Activated CD4-positive, CD25-positive, alpha-beta regulatory T cell treated with anti-CD3 and anti-CD28 coated beads, Interleukin-2, amount 50 U/mL, for 24 hours (primary cell): ENCODE measurements at regions not wholly inside any gene's neighbourhood (a gene's known extent, or its start where the extent isn't known, plus 50 kb on each side); places are given as distances from the start of the nearest gene placed in this dataset.

Experiments used
- ATAC-seq, 2 donors: fragments of 150-1000 bp; cut with Tn5 transposase; one replicate each; pipeline ENCODE4 v1.10.0; 2021; ENCODE audit warnings: mild to moderate bottlenecking in 1 of 2, moderate library complexity in 1 of 2

DNA sequence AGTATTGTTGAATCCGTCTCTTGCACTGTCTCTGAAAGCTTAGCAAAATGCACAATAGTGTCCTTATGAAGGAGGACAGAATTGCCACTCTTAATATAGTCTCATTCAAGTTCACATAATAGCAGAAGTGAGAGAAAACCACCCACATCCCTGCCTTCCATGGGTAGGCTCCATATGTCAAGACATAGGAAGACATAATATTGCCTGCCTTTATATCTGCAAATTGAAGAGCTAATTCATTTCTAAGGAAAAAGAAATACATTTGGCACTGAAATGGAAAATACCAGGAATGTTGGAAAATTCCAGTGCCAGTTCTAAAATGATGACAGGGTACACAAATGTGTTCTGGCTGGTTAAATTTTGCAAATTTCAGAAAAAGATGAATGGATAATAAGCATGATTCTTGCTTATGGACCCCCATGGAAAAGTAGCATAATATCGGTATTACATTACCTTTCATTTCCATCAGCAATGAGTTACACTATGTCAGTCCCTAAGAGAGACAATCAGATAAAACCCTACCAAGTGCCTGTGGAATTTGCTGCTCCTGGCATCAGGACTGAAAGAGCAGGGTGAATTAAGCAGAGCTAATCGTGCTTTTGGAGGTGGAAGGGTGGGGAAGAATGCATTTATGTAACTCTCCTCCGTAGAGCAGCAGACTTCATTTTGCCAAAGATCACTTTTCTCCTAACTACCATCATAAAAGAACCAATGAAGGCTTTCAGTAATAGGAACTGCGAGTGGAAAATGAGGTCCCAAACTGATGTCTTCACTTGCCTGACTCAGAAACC lies 312.6 kb downstream of the FGFR2 start:
- no peak for ATAC-seq

GRCh38 chr10:121288011-121288410 lies 310.2 kb downstream of the FGFR2 start:
- ATAC-seq, result no peak

GRCh38 chr10:121288864-121289661 lies 309.2 kb downstream of the FGFR2 start:
- no peak for ATAC-seq

DNA sequence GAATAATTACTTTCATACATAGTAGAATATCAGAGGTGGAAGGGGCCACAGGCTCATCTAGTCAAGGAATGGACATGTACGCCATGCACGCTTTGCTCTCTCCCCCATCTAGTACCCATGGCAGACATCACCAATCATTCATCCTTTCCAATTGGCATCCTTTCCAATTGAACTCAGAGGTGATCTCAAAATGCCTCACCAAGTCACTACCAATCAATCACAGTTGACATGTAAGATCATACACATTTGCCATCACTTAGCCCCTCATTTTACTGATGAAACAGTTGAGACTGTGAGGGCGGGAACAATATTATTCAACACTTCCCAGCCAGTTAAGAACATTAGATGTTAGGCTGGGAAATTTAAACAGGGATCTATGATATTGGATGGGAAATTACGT lies 308.4 kb downstream of the FGFR2 start:
- no peak for ATAC-seq

DNA sequence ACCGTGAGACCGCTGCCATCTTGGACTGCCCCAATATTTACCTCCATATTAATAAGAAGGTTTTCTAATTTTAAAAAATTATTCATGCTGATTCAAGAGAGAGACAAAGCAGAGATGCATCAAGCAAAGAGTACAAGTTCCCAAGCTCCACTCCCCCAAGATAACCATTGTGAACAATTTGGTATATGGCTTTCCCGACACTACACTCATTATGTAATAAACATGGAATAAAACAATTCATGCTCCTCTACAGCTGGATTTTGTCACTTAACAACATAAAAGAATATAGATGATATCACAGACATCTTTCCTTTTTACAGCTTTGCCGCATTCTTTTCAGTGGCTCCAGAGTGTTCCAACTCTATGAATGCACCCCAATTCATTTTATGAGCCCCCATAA lies 307.6 kb downstream of the FGFR2 start:
- ATAC-seq, result no peak

DNA sequence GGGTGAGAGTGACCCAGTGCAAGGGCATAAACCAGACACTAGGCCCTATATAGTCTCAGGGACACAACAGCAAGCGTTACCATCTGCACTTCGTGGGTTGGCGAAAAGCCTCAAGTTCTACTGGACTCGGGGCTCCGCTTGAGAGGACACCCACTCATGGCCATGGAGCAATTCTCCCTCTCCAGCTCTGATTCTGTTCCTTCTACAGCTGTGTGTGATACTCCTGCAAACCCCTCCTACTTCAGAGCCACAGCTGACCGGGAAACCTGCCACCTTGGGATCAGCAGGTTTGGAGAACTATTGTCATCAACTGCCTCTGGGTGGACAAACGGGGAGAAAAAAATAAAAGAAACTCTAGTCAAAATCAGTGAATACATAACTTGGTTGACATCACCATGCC lies 306.9 kb downstream of the FGFR2 start:
- ATAC-seq, result no peak

DNA sequence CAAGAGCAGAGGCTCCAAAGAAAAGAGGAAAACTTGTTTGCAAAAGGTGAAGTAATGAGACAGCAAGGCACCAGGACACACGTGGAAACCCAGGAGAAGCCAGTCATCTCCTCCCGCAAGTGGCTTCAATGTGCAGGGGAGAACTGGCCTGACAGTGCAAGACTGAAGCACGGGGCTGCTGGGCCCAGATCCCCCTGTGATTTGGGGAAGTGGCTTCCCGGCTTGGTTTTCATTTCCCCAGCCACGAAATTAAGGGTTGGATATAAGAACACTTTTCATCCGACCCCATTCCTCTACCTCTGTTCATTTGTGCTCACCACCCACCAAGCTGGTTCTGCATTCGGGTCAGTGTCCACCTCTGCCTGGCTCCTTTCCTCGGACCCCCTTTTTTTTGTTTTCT lies 306.4 kb downstream of the FGFR2 start:
- no peak for ATAC-seq

DNA sequence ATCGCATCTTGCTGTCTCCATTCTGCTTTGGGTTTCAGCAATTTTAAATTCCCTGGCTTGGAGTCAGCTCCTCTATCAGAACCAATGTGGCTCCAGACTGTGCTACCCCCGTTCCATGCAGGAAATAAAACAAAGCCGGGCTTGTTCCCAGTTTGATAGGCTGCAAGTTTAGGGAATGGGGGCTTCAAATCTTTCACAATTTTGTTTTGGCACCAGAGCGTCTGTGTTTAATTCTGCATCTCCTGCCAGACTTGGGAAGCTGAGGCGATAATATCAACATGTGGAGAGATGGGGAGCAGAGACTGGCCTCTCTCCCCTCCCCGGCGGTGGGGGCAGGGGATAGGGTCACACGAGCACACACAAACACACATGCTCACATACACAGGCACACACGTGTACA lies 305.9 kb downstream of the FGFR2 start:
- no peak for ATAC-seq

DNA sequence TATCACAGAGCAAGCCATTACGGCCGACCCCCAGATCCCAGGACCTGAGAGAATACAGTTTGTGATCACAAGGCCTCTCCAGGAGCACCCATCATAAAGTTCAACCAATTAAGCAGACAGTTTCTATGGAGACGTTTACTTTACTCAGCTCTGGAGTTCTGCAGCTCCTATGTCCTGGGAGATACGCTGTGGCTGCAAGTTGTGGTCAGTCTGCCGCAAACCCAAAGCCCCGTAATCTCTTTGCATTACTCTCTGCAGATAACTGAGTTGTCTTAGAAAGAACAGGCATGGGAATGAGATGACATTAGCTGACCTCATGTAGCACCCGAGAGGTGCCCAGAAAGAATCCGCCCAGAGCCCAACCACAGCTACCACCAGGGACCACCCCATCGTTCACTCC lies 305.1 kb downstream of the FGFR2 start:
- no peak for ATAC-seq

GRCh38 chr10:121294630-121295029 lies 303.6 kb downstream of the FGFR2 start:
- ATAC-seq, result no peak

- ATAC-seq, result no peak
Observed at GRCh38 chr10:121296378-121296777, 301.9 kb downstream of the FGFR2 start.

DNA sequence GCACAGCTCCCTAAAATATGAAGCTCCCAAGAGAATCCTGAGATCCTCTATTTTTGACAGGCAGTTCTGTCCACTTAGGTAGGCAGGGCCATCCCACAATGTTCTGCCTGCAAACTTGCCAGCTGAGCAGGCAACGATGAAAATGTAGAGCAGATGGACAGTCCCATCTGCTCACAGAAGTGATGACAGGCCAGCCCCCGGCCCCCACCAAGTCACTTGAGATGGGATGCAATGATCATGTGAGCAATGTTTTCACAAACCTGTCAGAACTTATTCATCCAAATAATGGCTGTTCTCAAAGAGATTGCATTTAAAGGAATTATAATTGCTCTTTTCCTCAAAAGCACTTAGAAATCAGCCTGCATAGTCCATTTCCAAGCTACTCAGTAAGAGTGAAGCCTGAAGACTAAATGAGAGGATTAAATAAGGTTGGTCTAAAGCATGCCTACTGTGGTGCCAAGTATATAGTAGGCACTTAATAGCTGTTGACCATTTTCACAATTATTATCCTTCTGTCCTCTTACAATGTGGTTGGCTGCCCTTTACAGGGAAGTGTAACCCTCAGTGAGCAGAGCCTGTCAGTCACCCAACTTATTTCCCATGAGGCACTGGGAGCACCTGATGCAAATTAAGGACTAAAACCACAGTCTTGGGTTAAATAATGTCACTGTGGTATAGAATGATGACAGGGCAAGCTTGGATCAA lies 301.2 kb downstream of the FGFR2 start:
- no peak for ATAC-seq

GRCh38 chr10:121300723-121301122 lies 297.5 kb downstream of the FGFR2 start:
- ATAC-seq, result no peak

DNA sequence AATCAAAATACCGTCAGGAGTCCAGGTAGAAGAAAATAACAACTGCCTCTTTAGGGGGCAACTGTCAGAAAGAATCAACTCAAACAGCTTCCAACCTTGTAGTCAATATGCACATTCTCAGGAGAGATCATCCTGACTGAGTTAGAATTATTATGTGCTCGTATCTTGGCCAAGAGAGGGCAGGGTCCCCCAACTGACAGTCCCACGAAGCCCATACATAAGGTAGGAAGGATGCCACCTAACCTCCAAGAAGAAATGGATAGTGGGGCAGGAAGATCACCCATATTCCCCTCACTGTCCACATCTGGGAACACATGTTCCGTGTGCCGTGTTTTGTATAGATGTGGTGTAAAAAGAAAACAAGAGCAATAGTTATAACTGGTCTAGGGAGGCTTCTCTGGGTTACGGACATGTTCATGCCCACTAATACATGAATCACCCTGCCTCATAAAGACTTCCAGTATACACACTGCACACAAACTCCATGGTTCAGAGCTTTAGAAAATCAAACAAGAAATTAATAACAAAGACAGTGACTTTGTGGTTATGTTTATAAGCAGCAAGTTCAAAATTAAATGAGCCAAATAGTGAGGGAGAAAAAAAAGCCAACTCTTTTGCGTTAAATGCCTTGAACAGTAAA lies 295.6 kb downstream of the FGFR2 start:
- no peak for ATAC-seq

DNA sequence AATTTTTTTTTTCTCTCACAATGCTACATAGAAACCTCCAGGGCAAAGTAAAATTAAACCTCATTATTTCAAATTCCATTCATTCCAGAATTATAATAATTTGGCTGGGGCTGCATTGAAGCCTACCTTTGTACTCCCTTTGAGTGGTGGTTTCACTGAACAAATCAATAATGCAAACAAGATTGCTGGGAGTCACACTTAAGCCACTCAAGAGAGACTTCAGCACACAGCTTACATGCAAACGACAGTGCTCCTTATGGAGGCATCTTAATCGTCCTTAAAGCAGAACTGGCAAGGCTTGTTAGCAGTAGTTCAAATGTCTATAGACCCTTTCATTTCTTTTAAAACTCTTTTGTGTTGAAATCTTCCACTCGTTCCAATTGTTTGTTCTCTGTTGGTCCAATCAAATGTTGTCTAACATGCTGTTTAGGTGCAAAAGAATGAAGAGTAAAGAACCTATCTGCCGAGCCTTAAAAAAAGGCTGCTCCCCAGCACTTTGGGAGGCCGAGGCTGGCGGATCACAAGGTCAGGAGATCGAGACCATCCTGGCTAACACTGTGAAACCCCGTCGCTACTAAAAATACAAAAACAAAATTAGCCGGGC lies 294.9 kb downstream of the FGFR2 start:
- no peak for ATAC-seq

GRCh38 chr10:121305066-121305465 lies 293.2 kb downstream of the FGFR2 start:
- no peak for ATAC-seq

- ATAC-seq, result no peak
Observed at GRCh38 chr10:121306159-121306673, 292.0 kb downstream of the FGFR2 start.

DNA sequence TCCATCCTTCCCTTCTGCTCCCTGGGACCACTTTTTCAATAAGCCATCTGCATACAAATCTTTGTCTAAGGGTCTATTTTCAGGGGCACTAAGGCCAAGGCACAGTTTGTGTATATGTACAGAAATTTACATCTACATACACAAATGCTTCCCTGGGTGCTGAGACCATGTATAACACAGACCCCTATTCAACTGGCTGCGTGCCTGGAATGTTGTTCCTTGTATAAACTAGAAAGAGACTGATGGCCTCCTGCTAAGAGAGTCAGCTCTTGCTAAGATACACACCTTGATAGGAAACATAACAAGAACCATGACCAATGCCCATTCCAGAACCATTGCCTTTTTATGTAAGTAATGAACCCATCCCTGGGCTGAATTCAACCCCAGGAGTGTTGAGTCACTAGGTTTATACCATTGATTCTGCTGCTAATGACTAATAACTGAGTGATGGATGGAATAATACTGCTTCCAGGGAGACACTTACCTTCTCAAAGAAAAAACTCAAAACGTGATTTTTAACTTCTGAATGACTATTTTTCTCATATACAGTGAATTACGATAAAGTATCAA lies 290.7 kb downstream of the FGFR2 start:
- ATAC-seq, result no peak

- no peak for ATAC-seq
Observed at GRCh38 chr10:121308020-121308419, 290.2 kb downstream of the FGFR2 start.

DNA sequence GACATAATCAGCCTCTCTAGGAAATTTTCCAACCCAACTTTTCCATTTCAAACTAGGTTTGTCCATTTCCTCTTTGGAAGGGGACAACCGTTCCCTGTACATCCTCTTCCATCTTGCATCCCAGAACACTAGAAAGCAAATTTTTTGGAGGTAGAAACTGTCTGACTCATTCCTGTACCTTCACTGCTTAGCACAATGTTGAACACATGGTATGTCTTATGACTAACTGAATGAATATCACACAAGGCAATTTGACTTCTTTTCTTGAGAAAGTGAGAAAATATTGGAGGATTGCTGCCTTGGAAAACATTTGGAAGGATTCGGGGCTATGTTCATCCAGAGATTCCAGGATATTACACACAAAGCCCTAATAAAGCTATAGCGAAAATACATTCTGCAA lies 289.1 kb downstream of the FGFR2 start:
- no peak for ATAC-seq

- ATAC-seq, result no peak
Observed at GRCh38 chr10:121310151-121310711, 288.0 kb downstream of the FGFR2 start.
